GM18858 (cell line): ENCODE measurements at regions not wholly inside any gene's neighbourhood (a gene's known extent, or its start where the extent isn't known, plus 50 kb on each side); places are given as distances from the start of the nearest gene placed in this dataset.

ENCODE experiments used
- ATAC-seq: cut with Tn5 transposase; IDR thresholded peaks from one replicate; pipeline ENCODE4 v1.9.1; 2021; ENCODE audit not compliant: unreplicated experiment

DNA sequence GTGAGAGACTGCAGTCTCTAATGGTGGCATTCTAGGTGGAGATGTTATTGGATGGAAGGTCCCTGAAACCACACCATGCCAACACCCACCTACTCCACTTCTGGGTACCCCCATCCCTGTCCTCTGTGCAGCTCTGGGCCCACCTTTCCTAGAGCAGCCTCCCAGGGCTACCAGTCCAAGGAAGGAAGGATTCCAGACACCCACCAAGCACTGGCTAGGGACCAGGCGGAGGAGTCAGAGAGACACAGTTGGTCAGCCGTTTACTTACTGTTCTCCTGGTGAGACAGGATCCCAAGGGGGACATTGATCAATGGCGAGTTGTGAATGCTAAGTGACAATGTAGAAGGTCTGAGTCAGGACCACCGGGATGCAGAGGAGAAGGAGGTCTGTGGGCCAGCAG, 151.6 kb downstream of the TTC32 start:
- ATAC-seq, result no peak

DNA sequence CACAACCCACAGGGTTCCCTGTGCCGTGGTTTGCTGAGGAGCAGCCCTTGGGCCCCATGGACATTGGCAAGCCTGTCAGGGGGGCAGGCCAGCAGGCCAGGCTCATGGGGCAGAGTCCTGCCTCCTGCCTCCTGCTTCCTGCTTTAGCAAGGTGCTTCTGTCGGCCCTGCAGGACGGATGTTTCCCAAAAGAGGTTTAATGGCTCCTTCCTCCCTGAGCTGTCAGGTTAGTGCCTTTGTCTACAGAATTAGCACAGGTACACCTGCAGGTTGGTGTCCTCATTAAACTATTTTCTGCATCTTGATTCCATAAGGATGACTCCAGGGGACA, 152.3 kb downstream of the TTC32 start:
- ATAC-seq, result no peak

DNA sequence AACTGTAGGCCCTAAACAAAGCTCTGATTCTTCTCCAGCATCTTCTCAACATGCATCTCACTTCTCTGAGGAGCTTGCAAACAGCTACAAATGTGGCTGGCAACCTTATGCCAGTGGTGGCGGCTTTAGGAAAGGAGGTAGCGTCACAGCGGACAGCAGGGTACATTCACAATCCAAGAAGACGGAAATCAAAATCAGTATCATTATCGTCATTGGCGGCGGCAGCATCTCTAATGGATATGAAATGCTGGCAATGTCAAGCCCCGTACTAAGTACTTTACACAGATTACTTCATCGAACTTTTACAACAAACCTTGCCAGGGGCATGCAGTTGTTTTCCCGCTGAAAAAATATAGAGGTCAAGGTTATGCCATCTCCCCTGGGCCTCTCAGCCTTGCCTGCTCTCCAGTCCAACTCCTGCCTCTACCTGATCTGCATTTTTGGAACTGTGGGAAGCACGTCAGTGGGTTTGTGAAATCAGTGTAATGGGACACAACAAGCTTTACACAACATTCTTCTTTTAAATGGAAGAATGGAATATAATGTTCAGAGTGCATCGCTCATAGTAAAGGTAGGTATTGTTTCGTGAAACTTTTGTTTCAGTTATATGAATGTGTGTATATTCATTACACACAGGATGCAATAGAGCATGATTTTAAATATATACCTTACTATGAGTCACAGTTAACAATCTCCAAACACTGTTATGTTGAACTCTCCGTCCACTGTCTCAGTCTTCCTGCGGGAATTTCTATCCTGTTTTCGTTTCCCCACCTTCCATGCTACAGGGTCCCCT, 152.9 kb downstream of the TTC32 start:
- no peak for ATAC-seq

DNA sequence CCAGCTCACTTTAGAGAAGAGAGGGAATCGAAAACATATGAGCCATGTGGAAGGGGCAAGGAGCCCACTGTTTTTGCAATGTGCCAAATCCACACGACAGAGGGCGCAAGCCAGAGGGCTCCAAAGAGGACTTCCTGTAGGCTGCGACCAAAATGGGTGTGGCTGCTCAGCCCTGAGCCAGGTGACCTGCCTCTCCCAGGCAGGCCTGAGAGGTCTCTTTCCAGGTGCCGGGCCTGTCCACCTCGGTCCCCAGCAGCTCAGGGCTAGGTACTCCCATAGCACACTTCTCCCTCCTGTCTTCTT, 153.8 kb downstream of the TTC32 start:
- ATAC-seq, result no peak

DNA sequence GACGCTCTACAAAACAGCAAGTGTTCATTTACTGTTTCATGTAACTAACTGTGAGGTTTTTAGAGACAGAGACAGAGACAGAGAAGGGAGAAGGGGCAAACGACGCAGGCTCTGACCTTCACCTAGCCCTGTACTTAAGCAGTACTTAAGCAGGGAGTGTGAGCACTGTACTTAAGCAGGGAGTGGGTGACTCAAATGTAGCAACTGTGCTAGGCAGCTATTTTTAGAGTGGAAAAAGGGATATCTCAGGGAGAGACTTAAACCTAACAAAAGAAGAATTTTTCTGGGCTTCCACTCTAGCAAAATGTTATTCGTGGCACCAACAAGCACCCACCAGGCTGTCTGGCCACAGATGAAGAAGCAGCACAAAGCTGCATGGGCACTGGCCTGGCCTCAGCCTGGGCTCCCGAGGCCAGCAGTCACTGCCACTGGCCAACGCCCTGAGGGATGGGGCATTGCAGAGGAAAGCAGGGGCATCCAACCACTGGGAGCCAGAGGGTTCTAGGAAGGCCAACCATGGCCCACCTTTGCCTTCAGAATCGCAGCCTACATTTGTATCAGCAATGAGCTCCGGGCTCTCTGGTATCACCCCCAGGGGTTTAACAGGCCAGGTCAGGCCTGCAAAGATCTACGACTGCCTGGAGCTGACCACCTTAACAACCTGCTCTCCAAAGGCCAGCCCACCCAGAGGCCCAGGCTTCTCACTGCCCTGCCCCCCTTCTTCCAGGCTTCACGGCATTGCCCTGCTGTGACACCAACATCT, 154.3 kb downstream of the TTC32 start:
- no peak for ATAC-seq

DNA sequence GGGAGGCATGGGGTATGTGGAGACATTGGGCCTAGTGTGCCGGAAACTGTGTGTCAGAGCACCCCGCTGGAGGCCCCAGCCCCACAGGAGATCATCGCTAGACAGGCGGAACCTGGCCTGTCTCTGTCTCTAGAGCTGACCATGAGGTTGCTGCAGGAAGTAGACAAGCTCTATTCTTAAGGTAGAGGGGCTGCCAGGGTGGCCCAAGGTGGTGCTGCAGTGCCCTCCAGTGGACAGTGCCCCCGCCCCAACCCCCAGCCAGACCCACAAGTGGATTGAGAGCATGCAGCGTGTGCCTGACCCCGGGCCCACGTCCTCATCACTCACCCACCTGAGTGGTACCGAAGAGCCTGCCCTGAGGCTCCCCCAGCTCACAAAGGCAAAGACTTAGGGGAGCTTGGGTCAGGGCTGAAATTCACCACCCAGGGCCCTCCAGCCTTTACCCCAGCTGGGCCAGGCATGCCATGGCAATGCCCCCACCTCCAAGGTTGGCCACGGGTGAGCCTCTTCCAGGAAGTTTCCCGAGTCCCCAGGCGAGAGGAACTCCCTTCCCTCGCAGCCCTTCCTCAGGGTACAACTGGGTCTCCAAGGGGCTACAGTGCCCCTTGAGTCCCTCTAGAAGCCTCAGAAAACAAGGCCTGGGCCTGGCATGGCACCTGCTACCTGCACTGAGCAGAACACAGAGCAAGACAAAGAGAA, 155.0 kb downstream of the TTC32 start:
- no peak for ATAC-seq

DNA sequence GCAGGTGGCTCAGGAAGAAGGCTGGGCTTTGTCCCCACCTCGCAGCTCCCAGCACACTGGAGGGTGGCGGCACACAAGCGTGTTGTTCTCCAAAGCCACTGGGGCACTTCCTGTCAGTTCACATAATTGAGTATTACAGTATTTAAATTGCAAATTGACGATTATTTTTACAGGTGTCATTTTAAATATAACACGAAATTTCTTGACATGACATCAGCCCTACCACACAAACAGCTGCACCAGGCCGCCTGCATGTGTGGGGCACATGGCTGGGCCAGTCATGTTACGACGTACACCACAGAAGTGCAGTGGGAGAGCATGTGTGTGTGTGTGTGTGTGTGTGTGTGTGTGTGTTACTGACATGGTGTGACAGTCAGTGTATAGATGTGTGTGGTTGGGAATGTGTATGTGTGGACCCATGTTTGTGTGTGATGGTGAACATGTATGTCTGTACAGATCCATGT, 155.6 kb downstream of the TTC32 start:
- no peak for ATAC-seq

DNA sequence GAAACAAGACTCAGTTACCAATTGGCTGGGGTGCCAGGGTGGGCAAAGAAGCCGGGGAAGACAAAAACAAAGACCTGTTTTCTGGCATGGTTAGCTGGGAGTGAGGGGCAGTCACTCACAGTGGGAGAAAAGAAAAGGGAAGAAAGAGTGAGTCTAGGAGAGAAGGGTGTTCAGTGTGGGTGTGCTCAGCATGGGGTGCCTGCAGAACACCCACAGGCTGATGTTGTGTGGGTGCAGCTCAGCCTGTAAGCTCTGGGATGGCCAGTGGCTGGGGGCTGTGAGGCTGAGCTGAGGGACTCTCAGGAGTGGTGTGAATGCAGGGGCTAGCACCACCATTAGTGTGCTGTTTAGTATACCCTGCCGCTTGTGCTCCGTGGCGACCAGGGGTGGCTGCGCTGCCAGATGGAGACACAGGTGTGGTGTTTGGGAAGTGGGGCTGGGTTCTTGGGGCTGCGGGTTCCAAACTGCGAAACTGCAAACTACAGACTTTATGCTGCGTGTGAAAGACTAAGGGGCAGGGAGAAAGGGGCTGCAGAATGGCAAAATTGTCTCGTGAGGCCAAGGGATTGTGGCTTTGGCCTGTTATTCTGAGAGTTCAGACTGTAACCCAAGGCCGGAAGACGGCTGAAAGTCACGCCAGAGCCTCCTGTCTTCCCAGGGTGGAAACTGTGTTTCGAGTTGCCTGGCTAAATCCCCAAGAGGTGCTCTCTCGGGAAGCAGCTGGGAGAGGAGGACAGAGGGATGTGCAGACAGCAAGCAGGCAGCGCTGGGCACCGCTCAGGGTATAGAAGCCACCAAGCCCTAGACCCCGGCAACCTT, 156.3 kb downstream of the TTC32 start:
- ATAC-seq, result no peak

DNA sequence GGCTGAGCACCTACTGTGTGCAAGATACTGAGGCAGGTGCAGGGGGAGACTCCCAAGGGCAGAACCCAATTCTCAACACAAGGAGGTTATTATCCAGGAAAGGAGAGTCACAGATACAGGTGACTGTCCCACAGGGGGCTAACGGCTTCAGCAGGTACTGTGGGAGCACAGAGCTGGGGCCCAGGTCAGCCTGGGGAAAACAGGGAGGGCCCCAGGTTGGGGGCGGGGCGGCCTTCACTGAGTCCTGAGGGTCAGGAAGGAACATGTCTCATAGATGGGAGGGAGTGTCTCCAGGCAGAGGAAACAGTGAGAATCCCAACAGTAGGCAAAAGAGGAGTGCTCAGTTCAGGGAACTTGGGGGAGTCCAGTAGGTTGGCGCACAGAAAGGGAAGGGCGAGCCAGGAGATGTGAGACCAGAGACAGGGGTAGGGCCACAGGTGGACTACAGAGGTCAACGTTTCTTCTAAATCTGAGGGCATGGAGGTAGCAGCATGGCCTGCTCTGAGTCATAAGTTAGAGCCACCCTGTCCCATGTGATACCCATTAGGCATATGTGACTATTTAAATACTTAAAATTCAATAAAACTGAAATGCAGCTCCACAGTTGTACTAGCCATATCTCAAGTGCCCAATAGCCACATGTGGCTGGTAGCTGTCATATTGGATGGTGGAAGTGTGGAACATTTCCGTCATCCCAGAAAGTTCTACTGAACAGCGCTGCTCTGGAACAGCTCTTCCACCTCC, 157.2 kb downstream of the TTC32 start:
- ATAC-seq, result no peak

DNA sequence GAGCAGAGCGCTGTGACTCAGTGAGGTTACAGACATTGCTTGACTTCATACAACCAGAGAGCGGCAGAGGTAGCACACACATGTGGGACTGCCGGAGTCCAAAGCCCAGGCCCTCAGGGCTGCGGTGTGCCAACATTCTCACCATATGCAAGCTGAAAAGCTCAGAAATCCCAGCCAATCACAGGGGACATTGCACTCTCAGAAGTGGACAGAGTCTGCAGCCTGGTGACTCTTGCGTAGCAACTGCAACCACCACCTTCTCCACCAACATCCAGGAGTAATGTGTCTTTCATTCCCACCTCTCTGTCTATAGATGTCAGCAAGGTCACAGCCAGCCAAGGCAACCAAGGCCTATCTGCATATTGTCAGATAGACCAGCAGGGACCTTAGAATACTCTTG, 158.1 kb downstream of the TTC32 start:
- ATAC-seq, result no peak

DNA sequence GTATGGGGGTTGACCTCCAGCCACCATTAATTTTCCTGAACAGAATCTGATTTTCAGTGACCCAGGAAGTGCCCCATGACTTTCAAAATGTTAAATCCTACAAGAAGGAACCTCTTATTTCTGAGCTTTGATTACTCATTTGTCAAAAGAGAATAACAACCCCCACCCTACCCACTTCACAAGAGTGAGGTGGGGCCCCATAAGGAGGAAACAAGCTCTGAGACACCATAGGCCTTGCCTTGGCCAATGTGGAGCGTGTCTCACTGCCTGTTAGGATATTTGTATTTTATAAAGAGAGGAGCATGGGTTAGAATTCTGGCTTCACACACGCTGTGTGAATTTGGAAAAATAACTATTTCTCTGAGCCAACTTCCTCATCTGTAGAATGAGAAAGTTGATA, 158.9 kb downstream of the TTC32 start:
- no peak for ATAC-seq

DNA sequence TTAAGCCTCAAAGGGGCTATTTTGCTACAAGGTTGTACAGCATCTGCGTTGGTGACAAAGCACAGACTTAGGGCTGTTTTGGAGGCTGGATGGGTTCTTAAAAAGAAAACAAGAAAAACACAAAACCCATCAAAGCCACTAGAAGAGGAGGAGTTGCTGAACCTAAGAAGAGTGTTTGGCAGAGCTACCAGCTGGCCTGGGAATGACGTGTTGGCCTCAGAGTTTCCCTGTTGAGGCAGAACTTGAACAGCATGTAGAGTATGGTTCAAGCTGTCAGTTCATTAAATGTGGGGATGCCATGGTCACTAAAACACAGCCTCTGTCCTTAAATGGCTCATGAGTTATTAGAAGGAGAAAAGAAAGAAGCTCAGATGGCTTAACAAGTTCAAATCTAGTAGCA, 162.5 kb downstream of the TTC32 start:
- no peak for ATAC-seq

DNA sequence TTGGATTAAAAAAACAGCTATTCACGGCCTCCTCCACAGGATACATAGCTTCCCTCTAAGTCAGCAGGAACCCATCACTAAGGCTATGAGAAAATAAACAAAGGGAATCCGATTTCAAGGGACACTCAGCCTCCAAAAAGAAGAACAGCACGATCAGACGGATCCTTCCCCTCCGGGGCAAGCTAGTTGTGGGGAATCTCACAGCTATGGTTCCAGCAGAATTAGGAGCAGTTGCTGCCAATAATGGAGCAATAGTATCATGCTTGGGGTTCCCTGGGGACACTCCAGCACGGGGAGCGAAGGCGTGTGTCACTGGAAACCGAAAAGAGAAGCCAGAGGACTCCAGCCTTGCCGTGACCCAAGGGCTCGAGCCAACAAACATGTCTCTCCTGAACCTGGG, 163.1 kb downstream of the TTC32 start:
- no peak for ATAC-seq

DNA sequence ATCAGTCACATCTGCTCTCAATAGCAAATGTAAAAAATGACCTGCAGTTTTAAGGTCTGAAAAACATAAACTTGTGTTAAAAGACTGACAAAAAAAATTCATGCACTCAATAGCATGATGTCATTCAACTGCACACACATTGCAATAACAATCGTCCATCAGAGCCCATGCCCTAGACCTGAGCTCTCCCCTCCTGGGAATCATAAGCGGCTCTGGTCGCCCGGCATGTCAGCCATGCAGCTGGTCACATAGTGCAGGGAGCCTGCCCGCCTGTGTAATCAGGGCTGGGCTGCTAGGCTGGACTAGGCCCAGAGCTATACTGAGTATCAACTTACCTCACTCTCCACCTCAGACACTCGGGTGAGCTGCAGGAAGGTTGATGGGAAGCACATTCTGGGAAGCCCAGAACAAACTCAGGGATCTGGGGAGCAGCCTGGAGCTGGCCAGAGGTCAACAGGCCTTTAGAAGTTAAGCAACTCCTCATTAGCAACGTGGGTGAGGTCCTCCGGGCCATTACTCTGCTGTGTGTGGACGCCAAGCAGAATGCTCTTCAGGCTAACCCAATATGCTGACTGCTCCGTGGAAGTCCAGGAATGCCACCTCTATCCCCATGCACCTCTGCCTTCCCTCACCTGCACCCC, 165.5 kb downstream of the TTC32 start:
- no peak for ATAC-seq

DNA sequence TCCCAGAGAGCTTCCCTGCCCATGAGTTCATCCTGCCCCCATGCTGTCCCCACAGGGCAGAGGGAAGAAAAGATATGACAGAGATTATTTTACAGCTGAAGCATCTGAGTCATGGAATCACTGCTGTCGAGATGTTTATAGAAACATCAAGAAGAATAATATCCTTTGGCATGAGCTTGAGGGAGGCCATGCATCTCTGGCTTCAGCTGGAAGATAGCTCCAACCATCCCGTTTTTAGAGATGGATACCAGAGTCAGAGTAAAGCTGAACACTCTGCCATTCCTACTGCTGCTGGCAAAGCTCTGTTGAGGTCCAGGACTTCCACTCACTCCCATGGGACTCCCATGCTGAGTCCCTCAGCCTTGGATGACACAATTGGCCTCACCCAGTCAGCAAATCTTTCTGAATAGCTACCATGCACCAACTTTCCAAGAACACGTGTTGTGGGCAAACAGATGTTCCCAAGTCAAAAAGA, 167.8 kb downstream of the TTC32 start:
- no peak for ATAC-seq

DNA sequence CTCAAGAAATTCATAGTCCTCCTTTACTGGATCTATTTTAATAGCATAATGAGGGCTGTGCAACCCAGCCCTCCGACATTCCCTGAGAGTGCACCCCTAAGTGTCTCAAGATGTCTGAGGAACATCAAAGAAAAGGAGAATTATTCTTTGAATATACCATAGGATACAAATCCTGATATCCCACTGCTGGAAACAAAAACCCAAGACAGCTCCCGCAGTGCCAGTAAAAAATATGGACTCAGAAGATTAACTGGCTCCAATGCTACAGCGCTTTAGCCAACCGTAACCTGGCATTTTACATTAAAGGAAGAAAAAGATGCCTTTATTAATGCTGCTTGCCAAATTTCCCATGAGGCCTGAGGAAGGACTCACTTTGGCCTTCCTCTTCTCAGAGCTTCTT, 168.4 kb downstream of the TTC32 start:
- ATAC-seq, result no peak

DNA sequence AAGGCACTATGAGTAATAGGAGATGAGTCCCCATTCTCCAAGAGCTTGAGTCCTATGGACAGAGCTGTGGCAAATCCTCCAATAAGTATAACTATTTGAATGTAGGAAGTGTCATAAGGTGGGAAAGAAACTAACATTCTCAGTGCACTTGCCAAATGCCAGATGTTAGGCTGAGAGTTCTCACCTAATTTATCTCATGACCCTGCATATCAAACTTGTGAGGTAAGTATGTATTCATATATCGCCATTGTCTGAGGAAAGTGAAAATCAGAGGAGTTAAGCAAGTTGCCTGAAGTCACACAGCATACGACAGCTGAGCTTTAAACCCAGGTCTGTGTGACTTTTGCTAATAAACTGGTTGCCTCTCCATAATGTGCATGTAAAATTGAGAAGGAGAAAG, 169.5 kb downstream of the TTC32 start:
- ATAC-seq, result no peak

DNA sequence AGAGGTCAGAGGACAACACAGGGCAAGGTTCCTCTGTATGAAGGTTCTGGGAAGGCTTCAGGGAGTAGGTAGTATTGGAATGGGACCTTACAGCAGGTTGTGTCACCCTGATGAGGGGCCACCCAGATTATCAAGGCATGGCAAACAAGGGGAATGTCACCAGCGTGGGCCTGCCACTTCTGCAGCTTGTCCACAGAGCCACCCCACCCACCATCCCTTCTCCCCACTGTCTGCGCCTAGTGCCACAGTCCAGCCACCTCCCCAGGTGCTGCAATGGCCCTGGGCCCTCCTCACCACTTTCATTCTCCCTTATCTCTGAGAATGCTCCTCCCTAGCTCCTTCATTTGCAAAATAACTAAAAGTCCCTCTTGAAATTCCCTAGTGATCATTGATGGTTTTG, 170.3 kb downstream of the TTC32 start:
- ATAC-seq, result no peak

DNA sequence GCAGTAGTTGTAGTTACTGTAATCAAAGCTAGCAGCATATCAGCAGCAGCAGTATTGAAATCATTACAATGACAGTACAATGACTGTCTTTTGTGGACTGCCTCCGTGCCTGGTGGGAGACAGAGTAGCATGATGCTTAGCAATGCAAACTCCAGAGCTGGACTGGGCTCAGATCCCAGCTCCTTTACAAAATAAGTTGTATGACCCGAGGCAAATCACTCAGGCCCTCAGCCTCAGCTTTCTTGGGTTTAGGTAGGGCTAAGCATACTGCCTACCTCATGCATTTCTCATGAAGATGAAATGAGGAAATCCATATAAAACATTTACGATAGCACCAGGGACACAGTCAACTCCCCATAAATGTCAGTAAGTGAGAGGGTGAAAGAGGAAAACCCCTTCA, 170.7 kb downstream of the TTC32 start:
- no peak for ATAC-seq

DNA sequence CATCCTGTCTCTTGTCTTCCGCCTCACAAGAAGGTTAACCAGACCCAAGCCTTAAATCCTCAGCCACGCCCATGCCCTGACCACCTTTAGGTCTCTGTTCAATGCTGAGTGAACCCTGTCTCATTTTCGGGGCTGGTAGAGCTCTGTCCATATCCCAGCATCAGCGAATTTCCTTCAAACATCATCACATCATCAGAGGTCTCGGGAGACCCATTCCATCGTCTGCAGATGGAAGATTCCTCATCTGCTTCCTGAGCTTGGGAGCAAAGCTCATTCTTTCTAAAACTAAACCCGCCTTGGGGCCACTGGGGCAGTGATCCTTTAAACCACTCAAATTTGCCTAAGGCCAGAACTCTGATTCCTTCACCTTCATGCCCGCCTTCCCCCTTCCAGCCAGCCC, 173.7 kb downstream of the TTC32 start:
- ATAC-seq, result no peak
